COLO668 (cell line): ENCODE measurements at regions not wholly inside any gene's neighbourhood (a gene's known extent, or its start where the extent isn't known, plus 50 kb on each side); places are given as distances from the start of the nearest gene placed in this dataset.
"Not testable (repeated sequence)": the region's sequence is repeated elsewhere in the genome, so short reads cannot be mapped to it uniquely, and the experiment has no call there.

ENCODE experiments used
- DNase-seq: peaks from one replicate; lab custom pipeline; 2025; ENCODE audit not compliant: unreplicated experiment; lab: John Stamatoyannopoulos, UW

DNA sequence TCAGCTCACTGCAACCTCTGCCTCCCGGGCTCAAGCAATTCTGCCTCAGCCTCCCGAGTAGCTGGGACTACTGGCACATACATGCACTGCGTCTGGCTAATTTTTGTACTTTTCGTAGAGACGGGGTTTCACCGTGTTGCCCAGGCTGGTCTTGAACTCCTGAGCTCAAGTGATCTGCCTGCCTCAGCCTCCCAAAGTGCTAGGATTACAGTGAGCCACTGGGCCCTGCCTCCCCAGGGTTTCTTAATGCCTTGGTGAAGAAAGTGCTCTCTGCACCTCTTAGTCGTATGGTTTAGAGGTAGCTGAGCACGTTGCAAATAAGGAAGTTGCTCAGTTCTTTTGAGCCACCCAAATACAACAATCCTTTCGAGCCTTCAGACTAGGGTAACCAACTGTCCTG is 1098.5 kb downstream of the TBC1D22A start:
- not testable (repeated sequence) for DNase-seq

DNA sequence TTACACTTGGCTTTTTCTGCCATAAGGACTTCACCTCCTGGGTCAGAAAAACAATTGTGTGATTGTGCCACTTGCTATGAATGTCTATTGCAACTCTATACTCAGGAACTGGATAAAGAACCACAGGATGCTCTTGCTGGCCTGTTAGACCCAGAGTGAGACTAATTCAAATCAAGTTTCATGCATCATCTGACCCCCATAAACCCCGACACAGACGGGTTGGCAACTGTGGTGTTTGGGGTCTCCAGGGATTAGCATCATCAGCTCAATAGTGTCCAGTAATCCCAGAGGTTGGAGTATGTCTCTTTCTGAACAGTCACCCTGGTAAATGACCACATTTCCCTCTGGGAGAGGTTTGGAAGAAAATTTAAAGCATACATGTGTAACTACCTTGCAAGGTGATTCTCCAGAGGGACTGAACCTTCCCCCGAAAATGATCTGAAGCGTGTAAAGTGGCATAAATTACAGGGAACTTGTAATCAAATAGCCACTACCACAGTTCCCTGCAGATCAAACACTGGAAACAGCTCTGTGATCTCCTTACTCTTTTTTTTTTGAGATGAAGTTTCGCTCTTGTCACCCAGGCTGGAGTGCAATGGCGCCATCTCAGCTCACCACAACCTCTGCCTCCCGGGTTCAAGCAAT is 1097.6 kb downstream of the TBC1D22A start:
- DNase-seq, result no peak

DNA sequence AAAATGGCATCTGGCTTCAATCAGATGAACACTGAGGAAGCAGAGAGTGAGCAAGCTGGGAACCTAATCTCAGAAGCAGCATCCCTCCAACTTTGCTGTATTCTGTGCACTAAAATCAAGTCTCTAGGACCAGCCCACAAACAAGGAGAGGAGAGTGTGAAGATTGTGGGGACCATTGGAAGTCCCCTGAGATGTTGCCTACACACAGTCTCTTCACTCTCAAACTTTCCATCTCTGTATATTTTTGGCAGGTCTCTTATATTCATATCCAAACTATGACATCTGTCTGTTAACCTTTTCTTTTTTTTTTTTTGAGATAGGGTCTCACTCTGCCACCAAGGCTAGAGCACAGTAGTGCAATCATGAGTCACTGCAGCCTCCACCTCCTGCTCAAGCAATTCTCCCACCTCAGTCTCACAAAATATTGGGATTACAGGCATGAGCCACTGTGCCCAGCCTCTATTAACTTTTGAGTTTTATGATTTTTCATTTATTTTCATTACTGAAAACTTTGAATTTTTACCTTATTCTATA is 1096.4 kb downstream of the TBC1D22A start:
- DNase-seq, result no peak

DNA sequence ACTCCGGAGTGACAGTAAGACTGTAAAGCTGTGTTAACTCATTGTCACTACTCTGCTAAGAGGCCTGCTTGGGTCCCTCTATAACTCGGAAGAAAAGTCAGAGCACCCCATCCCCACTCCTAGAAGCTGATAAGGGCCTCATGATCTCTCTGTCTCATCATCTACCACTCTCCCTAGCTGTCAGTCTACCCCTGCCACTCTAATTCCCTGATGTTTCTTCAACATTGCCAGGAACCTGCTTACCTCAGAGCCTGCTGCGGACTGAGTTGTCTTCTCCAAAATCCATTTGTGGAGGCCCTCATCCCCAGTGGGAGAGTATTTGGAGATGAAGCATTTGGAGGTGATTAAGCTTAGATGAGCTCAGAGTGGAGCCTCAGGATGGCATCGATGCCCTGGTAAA is 1092.2 kb downstream of the TBC1D22A start:
- DNase-seq, result no peak

DNA sequence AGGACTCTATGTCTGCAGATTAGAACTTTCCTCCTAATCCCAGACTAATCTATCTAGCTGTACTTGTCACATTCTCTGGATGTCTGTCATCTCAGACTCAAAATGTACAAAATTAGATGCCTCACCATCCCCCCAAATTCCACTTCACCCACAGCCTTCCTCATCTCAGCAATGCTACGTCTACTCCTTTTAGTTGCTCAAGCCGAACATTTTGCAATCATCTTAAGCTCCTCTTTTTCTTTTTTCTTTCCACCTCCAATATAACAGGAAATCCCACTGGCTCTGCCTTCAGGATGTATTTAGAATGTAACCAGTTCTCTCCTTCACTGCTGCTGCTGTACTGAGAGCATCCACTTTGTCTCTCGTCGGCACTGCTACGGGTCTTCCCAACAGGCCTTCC is 1091.8 kb downstream of the TBC1D22A start:
- no peak for DNase-seq

DNA sequence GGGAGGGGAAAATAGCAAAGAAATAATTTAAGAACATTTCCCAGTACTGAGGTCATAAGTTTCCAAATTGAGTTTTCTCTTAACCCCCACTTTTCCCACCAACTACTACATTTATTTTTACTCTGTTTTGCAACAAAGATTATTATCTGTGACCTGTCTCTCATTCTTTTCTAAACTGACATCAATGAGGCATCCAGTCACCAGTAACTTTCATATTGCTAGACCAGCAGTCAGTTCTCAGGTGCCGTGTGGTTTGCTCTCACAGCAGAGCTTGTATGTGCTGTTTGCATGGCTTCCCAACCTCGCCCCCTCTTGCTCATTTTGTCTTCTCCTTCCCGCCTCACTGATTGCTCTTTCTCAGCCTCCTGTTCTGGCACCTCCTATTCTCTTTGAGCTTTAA is 1091.3 kb downstream of the TBC1D22A start:
- DNase-seq, result no peak

DNA sequence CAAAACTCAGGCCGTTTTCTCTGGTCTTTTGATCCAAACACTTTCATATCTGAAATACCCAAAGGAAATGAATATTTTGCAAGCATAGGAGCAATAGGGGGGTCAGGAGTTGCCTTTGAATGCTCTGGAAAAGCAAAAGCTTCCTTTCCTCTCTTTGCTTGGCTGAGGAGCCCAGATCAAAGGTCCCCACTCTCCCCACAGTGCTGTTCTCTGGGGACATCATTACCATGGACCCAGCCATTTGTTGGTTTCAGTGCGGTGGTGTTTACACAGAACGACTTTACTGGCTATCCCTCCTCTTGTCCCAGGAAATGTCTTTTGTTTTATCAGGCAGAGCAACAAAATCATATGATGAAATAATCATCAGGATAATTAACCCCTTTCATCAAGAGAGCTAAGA is 1089.1 kb downstream of the TBC1D22A start:
- peak; percentile 16 for DNase-seq

DNA sequence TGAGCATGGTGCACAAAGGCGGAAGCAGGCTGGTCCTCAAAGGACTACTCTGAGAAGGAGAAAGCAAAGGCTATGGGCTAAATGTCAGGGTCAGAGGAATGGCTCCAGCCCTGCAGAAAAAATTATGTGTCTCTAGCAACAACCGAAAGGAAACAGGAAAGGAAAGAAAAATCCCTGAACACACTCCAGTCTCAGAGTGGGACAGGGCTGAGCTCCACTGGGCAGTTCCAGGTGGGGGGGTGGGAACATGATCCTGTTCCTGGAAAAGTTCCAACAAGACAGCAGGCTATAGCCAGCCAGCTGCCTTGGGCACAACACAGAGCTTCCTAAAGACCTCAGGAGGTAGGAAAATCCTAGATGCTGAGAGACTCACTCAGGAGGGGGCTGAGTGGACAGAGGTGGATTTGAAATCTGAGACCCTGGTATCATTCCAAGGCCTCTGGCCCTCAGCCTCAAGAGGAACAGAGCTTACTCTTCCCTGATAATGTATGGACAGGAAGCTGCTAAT is 1088.2 kb downstream of the TBC1D22A start:
- DNase-seq, result peak; percentile 67

DNA sequence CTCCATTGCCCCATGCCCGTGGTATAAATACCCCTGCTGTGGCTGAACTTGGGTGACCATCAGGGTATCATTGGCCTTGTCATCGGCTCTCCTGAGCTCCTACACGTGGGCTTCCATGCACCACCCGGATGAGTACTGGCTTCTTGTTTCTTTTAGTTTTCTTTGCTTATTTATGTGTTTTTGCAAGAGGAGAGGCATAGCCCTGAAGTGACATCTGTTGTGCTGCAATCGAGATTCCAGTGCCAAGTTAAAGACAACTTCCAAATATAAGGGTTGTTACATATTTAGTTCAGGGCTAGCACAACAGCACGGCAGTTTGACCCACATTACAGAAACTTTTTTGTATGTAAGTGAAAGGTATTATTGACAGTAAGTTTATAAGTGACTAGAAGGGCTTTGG is 1087.1 kb downstream of the TBC1D22A start:
- no peak for DNase-seq

DNA sequence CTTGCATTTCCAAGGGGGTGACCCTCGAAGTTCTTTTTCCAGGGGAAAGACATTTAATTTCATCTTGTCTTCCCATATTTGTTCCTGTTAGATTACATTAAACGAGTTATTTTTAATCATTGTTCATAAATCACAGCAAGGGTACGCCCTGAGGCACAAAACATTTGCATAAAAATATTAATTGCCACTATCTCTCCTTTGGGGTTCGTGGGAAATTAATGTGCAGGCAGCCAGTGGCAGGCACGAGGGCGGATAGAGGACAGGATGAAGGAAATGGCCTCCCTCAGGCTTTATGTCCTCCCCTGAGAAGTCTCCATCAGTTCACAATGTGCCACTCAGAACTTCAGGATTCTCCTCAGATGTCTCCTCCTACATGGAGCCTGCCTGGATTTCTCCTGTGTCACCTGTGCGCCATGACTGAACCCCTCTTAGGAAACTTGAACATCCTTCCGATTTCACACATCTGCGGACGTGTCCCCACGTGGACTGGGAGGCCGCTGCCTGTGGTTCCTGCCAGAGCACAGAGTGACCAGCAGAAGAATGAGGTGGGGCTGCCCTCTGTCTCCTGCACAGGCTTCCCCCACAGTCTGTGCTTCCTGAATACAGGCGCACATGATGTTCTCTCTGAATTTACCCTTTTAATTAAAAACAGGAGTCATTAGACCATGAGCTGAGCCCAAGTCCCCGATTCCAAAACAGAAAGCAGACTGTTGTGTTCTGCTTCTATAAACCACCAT is 1085.9 kb downstream of the TBC1D22A start:
- DNase-seq, result no peak

DNA sequence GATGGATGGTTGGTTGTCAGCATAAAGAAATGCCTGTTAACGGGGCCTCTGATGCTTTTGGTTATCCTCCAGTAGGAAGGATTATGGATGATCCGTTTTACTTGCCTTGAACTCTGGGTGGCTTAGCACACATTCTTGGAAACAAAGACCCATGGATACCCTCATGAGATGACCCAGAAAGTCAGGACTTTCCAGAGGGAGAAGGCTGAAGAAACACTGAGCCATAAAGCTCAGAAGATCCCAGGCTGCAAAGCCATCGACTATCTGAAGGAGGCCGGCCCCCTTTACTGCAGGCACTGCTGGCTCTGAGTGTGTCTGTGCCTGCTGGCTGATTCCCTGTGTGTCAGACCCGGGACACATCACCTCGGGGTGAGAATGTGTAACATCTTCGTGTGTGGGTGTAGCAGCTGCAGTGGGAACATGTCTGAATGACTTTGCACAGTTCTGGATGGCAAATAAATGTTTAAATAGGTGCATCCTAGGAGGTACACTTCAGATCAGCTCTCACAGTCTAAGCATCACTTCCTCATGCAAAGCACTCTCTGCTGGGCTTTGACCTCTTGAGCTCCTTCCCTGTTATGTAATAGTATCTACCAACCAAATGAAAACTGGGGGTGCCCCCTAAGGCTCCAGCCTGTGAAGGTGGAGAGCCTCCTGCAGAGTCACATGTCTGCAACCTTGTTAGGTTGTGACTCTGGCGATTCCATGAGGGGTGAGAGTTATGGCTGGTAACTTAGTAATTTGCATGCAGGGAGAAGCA is 1084.9 kb downstream of the TBC1D22A start:
- no peak for DNase-seq

DNA sequence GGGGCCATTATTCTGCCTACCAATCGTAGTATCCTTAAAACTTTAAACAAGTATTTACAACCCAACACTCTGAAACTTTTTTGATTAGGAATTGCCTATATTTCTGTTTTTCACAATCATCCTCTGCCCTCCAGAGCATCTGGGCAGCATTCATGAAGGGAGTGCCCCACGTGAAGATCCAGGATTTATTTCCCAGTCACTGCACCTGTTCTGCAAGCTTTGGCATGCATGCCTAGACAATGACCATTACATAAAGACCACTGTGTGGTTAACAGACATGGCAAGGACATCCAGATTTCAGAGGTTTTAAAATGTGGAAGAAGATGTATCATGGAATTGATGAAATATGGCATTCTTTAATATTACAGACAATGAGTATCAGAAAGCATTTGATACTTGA is 1083.8 kb downstream of the TBC1D22A start:
- DNase-seq, result no peak

DNA sequence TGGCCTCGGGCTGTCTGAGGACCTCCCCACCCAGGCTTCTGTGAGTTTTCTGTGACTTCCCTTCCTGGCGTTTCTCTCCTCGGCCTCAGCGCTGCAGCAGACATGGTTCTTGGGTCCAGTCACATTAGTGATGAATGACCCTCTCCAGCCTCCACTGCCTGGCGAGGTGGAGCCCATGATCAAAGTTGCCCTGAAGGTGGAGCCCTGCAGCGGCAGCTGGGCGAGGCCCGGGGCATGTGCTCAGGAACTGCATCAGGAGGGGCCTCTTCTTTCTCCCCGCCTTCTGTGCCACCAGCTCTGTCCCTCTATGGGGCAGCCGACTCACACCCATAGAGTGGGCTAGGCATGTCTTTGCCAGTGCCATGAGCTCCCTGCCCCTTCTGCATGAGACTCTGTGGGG is 1079.7 kb downstream of the TBC1D22A start:
- DNase-seq, result no peak

DNA sequence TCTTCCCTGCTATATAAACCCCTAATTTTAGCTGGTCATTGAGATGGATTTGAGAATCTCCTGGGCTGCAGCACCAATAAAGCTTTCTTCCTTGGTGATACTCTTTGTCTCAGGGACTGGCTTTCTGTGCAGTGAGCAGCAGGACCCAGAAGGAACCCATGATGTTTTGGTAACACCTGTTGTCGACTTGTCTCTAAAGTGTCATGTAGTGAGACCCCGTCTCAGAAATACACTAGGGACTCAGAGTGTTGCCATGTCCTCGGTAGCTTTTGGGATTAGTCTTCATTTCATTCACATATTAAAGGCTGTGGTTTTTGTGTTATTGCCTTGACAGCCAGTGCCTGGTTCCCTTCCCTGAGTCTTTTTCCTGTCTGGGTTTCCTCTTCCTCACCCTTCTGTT is 1078.7 kb downstream of the TBC1D22A start:
- DNase-seq, result no peak

DNA sequence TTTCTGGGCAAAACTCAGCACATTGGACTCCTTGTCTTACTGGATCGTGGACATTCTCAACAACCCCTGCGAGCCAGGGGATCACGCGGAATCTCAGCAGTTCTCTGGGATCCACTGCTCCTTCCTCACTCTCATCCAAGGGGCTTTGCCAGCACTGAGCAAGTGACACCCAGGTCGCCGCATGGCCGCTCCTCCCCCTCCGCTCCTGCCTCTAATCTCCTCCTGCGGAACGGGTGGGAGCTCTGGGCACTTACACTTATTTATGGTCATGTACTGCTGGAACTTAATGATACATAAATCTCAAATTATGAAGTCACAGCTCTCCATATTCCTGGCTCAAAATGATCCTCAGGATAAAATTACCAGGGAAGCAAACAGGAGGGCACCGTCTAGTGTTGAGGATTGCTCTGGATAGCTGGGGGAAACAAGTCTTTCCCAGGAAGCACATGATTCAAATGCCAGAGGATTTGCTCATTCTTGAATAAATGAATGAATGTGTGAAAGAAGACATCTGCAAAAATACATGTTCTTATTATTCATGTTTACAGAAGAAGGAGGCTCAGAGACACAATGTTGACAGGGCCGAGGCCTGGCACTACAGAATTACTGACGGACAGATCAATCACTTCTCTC is 1077.3 kb downstream of the TBC1D22A start:
- DNase-seq, result no peak

DNA sequence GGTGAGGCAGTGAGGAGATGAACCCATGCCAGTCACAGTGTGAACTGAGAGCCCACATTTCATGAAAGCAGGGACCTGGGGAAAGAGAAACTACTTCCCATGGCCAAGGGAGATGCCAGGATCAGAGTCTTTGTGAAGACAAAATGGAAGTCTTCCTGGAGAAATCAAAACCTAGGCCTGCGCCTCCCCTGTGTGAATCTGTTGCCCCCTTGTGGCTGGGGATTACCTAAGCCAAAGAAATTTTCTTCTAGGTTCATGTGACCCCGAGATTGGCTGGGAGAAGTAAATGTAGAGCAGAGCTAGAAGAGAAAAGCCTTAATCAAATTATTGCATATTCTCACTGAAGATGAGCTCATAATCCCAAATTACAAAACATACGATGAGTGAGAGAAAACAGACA is 1075.3 kb downstream of the TBC1D22A start:
- DNase-seq, result peak; percentile 10

DNA sequence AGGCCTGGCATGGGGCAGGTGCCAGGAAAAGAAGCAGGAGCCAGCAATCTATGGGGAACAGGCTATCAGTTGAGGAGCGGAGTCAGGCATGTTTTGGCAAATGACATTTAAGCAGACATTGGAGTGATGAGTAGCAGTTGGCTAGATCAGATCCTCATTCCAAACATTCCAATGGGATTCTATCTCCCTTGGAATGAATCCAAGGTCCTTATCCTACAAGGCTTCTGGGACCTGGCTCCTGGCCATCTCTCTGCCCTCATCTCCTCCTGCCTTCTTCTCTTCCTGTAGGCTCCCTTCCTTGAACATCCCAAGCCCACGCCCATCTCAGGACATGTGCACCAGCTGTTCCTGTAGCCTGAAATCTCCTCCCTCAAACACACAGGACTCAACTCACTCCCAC is 1074.5 kb downstream of the TBC1D22A start:
- no peak for DNase-seq

DNA sequence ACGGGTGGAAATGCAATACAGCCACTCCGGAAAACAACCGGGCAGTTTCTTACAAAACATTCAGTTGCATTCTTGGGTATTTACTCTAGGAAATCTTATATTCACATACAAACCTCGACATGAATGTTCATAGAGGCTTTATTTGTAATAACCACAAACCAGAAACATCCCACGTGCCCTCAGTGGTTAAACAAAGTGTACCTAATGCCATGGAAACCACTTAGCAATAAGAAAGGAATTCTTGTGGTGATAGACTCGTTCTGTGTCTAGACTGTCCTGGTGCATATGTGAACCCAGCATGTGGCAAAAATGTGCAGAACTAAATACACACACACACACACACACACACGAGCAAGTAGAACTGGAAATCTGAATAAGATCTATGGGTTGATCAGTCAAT is 1073.3 kb downstream of the TBC1D22A start:
- DNase-seq, result no peak

DNA sequence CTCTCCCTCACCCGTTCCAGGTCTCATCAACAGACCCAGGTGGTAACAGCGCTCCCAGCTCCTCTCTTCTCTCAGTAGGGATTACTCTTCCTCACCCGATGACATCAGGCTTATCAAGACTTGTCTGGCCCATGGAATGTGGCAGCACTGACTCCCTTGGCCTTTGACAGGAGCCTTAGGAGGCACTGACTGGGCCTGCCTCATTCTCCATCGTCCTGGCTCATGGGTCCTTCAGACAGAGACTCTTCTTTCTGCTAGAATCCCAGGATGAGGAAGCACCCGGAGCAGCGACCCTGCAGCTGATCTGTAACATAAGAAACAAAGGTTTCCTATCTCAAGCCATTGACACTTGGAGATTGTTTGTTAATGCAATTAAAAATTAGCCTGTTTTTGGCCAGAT is 1063.6 kb downstream of the TBC1D22A start:
- DNase-seq, result no peak

DNA sequence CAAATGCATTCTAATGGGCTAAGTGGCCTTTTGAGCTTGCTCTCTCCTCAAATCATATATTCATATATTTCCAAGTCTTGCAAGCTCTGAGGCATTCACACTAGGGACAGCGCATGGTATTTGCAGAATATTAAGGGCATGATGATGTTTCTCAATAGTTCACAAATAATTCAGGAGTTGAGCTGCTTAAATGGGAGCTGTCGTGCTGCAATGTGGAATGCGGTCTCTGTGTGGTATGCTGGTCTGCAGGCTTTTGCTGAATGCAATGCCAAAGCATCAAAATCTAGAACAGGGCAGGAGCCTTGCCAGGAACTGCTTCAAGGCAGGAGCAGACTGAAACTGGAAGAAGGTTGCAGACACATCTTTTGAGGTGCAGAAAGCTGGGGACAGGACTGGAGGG is 1060.0 kb downstream of the TBC1D22A start:
- no peak for DNase-seq

DNA sequence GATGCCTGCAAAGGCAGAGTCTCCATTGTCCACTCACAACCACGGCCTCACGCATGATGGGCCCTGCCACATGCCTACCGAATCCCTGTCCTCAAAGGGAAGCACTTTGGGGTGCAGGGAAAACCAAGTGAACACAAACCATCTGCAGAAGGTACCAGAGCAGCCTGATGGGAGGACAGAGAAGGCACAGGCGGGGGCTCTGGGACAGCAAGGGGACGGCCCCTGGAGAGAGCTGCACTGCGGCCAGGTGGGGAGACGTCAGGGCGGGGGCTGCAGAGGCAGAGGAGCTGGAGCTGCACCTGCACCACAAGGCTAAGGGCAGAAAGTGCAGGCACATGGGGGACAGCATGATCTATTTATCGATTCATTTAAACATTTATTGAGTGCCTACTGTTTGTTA is 1056.0 kb downstream of the TBC1D22A start:
- no peak for DNase-seq
